ENCODE measurements at regions not wholly inside any gene's neighbourhood (a gene's known extent, or its start where the extent isn't known, plus 50 kb on each side); places are given as distances from the start of the nearest gene placed in this dataset.

- no peak for TF ChIP-seq ZFP3 (CRISPR knock-in tag; IDR thresholded peaks at IDR 0.05)
- TF ChIP-seq TOX (CRISPR knock-in tag; IDR thresholded peaks at IDR 0.05; ENCODE audit: borderline replicate concordance), result no peak
- TF ChIP-seq TCF4 (CRISPR knock-in tag; IDR thresholded peaks at IDR 0.05; ENCODE audit: borderline replicate concordance), result no peak
- no peak for TF ChIP-seq SNAI2 (CRISPR knock-in tag; IDR thresholded peaks at IDR 0.05)
- no peak for TF ChIP-seq RARB (CRISPR knock-in tag; IDR thresholded peaks at IDR 0.05)
- TF ChIP-seq CREB5 (CRISPR knock-in tag; IDR thresholded peaks at IDR 0.05; ENCODE audit: low read depth), result peak; percentile 48; the same call in 1 of the 2 replicates
- no peak for TF ChIP-seq ZC3H10 (CRISPR knock-in tag; IDR thresholded peaks at IDR 0.05)
- TF ChIP-seq ZFP30 (CRISPR knock-in tag; IDR thresholded peaks at IDR 0.05), result no peak
- TF ChIP-seq ZNF565 (CRISPR knock-in tag; conservative IDR thresholded peaks at IDR 0.05; ENCODE audit: low read depth), result no peak
- TF ChIP-seq PATZ1 (CRISPR knock-in tag; IDR thresholded peaks at IDR 0.05; ENCODE audit: borderline replicate concordance), result no peak
- TF ChIP-seq ISL1 (CRISPR knock-in tag; IDR thresholded peaks at IDR 0.05), result peak; percentile 83
- TF ChIP-seq ARNTL (CRISPR knock-in tag; IDR thresholded peaks at IDR 0.05; ENCODE audit: borderline replicate concordance, low read depth), result no peak
- no peak for TF ChIP-seq BACH2 (CRISPR knock-in tag; IDR thresholded peaks at IDR 0.05; ENCODE audit: borderline replicate concordance)
- no peak for TF ChIP-seq ZNF70 (CRISPR knock-in tag; IDR thresholded peaks at IDR 0.05)
These were observed 346.6 kb upstream of the CCDC179 start for GRCh38 chr11:23206741-23207336.
